Fibroblast of lung (primary cell): ENCODE measurements at regions not wholly inside any gene's neighbourhood (a gene's known extent, or its start where the extent isn't known, plus 50 kb on each side); places are given as distances from the start of the nearest gene placed in this dataset.

Experiments
- DNase-seq, 2 donors: peaks; one replicate each; pipeline versions ENCODE4 v3.0.0 to v3.0.0-alpha.2; 2010; ENCODE audit warnings: low read depth in 2 of 2
- H2AFZ ChIP-seq: 2 replicates; pipeline ENCODE4 v1.5.1; 2012; ENCODE audit warnings: low read length, control low read depth, inconsistent platforms
- H3K27ac ChIP-seq: 2 replicates; pipeline ENCODE4 v1.5.1; 2011; ENCODE audit warnings: low read length, control low read depth; ENCODE audit not compliant: insufficient read depth
- H3K27me3 ChIP-seq: 2 replicates; pipeline ENCODE4 v1.5.1; 2011; ENCODE audit warnings: mild to moderate bottlenecking, low read length; ENCODE audit not compliant: control insufficient read depth, insufficient read depth
- H3K36me3 ChIP-seq: 2 replicates; pipeline ENCODE4 v1.5.1; 2011; ENCODE audit warnings: low read length; ENCODE audit not compliant: control insufficient read depth, insufficient read depth
- H3K4me1 ChIP-seq: 2 replicates; pipeline ENCODE4 v1.5.1; 2011; ENCODE audit warnings: low read length; ENCODE audit not compliant: control insufficient read depth, insufficient read depth; ENCODE audit errors: extremely low read depth
- H3K4me2 ChIP-seq: 2 replicates; pipeline ENCODE4 v1.5.1; 2011; ENCODE audit warnings: low read length, control low read depth; ENCODE audit not compliant: insufficient read depth; ENCODE audit errors: extremely low read depth
- H3K4me3 ChIP-seq, 4 experiments: fragments of 200-600 bp in 1 of 4; sonication (generic) in 1 of 4; replicated peaks in 1 of 4; 2 replicates each; pipeline ENCODE4 v1.5.1; 2011 to 2016; ENCODE audit warnings: low read length in 4 of 4, low read depth in 3 of 4, mild to moderate bottlenecking in 3 of 4, control low read depth in 2 of 4, inconsistent platforms in 1 of 4, mixed read lengths in 1 of 4; ENCODE audit not compliant: insufficient read depth in 1 of 4; ENCODE audit errors: control extremely low read depth in 1 of 4
- H3K79me2 ChIP-seq: 2 replicates; pipeline ENCODE4 v1.5.1; 2012; ENCODE audit warnings: mild to moderate bottlenecking, low read length, inconsistent platforms; ENCODE audit not compliant: control insufficient read depth, insufficient read depth
- H3K9ac ChIP-seq: 2 replicates; pipeline ENCODE4 v1.5.1; 2011; ENCODE audit warnings: mild to moderate bottlenecking, low read length, control low read depth; ENCODE audit not compliant: insufficient read depth
- H3K9me3 ChIP-seq: 2 replicates; pipeline ENCODE4 v1.5.1; 2012; ENCODE audit warnings: low read depth, low read length; ENCODE audit not compliant: control insufficient read depth, insufficient read depth
- H4K20me1 ChIP-seq: 2 replicates; pipeline ENCODE4 v1.5.1; 2011; ENCODE audit warnings: low read length; ENCODE audit not compliant: control insufficient read depth, insufficient read depth; ENCODE audit errors: extremely low read depth
- CTCF ChIP-seq, 2 donors: IDR thresholded peaks in 1 of 2; conservative IDR thresholded peaks in 1 of 2; 1 replicate in 1 of 2; 2 replicates in 1 of 2; pipeline ENCODE4 v1.5.1; 2011 to 2012; ENCODE audit warnings: low read length in 2 of 2, control low read depth in 1 of 2, inconsistent platforms in 1 of 2, low read depth in 1 of 2, mild to moderate bottlenecking in 1 of 2
- EZH2 ChIP-seq: IDR thresholded peaks from 2 replicates; pipeline ENCODE4 v1.5.1; 2012; ENCODE audit warnings: low read length, control low read depth, mild to moderate bottlenecking; ENCODE audit errors: missing control alignments

GRCh38 chr13:107843681-107844080 lies 371.7 kb downstream of the LIG4 start:
- TF ChIP-seq EZH2 (no peak), CTCF (conservative IDR thresholded peaks at IDR 0.05 in 1 of 2, IDR thresholded peaks at IDR 0.05 in 1 of 2; ENCODE audit: low read depth in 1 of 2, low read length in 2 of 2) (no peak)

GRCh38 chr13:107843281-107843680 lies 372.1 kb downstream of the LIG4 start:
- no peak overlapping the region for H2AFZ ChIP-seq
- H3K9ac ChIP-seq: no peak overlapping the region
- DNase-seq: no peak
- no peaks in the 10 kb centered on the region for H3K79me2 ChIP-seq
- H3K9me3 ChIP-seq: no peaks in the 10 kb centered on the region
- no peaks in the 10 kb centered on the region for H4K20me1 ChIP-seq
- H3K27me3 ChIP-seq: no peaks in the 10 kb centered on the region
- no peaks in the 10 kb centered on the region for H3K4me1 ChIP-seq
- H3K36me3 ChIP-seq: no peaks in the 10 kb centered on the region
- no peak overlapping the region for H3K4me3 ChIP-seq
- TF ChIP-seq EZH2 (no peak), CTCF (conservative IDR thresholded peaks at IDR 0.05 in 1 of 2, IDR thresholded peaks at IDR 0.05 in 1 of 2; ENCODE audit: low read depth in 1 of 2, low read length in 2 of 2) (no peak)
- no peak overlapping the region for H3K27ac ChIP-seq
- no peak overlapping the region for H3K4me2 ChIP-seq

More at GRCh38 chr13:107843681-107844080, 371.7 kb downstream of the LIG4 start:
- Histone ChIP-seq H4K20me1 (no peaks in the 10 kb centered on the region), H2AFZ (no peak overlapping the region), H3K4me3 (no peak overlapping the region), H3K79me2 (no peaks in the 10 kb centered on the region), H3K9ac (no peak overlapping the region), H3K4me1 (no peaks in the 10 kb centered on the region), H3K36me3 (no peaks in the 10 kb centered on the region), H3K4me2 (no peak overlapping the region), H3K27me3 (no peaks in the 10 kb centered on the region), H3K27ac (no peak overlapping the region), H3K9me3 (no peaks in the 10 kb centered on the region)
- no peak for DNase-seq

- H3K27ac ChIP-seq: no peak overlapping the region
- H4K20me1 ChIP-seq: no peaks in the 10 kb centered on the region
- no peak overlapping the region for H3K4me3 ChIP-seq
- no peak overlapping the region for H3K4me2 ChIP-seq
- no peaks in the 10 kb centered on the region for H3K27me3 ChIP-seq
- no peaks in the 10 kb centered on the region for H3K36me3 ChIP-seq
- no peaks in the 10 kb centered on the region for H3K4me1 ChIP-seq
- no peak overlapping the region for H2AFZ ChIP-seq
- no peaks in the 10 kb centered on the region for H3K79me2 ChIP-seq
- TF ChIP-seq CTCF (conservative IDR thresholded peaks at IDR 0.05 in 1 of 2, IDR thresholded peaks at IDR 0.05 in 1 of 2; ENCODE audit: low read depth in 1 of 2, low read length in 2 of 2) (no peak), EZH2 (no peak)
- H3K9ac ChIP-seq: no peak overlapping the region
- H3K9me3 ChIP-seq: no peaks in the 10 kb centered on the region
- DNase-seq: peak; percentile 55 to 80
Measured at GRCh38 chr13:107842562-107843180, 372.7 kb downstream of the LIG4 start.
